ENCODE measurements at regions not wholly inside any gene's neighbourhood (a gene's known extent, or its start where the extent isn't known, plus 50 kb on each side); places are given as distances from the start of the nearest gene placed in this dataset.

DNA sequence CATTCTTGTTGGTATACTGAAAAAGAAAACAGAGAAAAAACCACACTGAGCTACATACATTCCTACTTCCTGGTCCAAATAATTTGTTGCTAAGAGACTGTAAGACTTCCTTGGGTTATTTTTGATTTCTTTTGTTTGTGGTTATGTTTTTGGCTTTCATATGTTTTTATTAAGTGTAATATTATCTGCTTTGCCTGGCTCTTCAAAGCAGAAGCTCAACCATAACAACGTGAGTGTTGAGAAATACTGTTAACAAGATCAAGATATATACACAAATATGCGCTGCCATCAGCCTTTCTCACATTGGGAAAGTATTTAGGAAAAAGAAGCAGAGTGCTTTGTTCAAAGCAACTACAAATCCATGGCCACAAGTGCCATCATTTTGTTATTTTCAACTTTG is 556.2 kb upstream of the CBLB start:
- TF ChIP-seq, protein P1, sequence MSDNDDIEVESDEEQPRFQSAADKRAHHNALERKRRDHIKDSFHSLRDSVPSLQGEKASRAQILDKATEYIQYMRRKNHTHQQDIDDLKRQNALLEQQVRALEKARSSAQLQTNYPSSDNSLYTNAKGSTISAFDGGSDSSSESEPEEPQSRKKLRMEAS (IDR thresholded peaks at IDR 0.05), result no peak
- TF ChIP-seq TAF1 (conservative IDR thresholded peaks at IDR 0.05) (no peak), FOXA1 (IDR thresholded peaks at IDR 0.05) (no peak), YY1 (IDR thresholded peaks at IDR 0.05) (no peak)
- TF ChIP-seq, protein P2, sequence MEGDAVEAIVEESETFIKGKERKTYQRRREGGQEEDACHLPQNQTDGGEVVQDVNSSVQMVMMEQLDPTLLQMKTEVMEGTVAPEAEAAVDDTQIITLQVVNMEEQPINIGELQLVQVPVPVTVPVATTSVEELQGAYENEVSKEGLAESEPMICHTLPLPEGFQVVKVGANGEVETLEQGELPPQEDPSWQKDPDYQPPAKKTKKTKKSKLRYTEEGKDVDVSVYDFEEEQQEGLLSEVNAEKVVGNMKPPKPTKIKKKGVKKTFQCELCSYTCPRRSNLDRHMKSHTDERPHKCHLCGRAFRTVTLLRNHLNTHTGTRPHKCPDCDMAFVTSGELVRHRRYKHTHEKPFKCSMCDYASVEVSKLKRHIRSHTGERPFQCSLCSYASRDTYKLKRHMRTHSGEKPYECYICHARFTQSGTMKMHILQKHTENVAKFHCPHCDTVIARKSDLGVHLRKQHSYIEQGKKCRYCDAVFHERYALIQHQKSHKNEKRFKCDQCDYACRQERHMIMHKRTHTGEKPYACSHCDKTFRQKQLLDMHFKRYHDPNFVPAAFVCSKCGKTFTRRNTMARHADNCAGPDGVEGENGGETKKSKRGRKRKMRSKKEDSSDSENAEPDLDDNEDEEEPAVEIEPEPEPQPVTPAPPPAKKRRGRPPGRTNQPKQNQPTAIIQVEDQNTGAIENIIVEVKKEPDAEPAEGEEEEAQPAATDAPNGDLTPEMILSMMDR (IDR thresholded peaks at IDR 0.05; ENCODE audit: low read depth, low read length, missing input control), result no peak

All from liver (tissue), 3 donors.